Fibroblast of skin of back (primary cell): ENCODE measurements at regions not wholly inside any gene's neighbourhood (a gene's known extent, or its start where the extent isn't known, plus 50 kb on each side); places are given as distances from the start of the nearest gene placed in this dataset.

Experiments used
- DNase-seq: peaks from one replicate; pipeline ENCODE4 v3.0.0-alpha.2; 2013

DNA sequence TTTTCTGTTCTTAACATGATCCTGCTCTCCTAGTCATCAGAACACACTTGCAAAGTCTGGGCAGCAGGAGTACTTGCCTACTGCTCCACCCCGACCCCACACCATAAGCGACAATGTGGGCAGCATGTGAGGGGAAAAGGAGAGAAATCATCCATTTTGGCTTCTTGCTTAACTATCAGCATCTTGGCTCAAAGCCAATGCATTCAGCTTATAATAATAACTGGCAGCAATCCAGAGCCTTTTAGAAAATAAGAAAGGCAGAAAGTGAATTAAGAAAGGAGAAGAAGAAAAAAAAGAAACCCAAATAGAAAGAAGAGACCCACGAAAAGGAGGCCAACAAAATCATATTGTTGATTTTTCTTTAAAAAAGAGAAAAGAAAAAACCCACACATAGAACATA lies 930.8 kb downstream of the BCL11B start:
- no peak for DNase-seq

DNA sequence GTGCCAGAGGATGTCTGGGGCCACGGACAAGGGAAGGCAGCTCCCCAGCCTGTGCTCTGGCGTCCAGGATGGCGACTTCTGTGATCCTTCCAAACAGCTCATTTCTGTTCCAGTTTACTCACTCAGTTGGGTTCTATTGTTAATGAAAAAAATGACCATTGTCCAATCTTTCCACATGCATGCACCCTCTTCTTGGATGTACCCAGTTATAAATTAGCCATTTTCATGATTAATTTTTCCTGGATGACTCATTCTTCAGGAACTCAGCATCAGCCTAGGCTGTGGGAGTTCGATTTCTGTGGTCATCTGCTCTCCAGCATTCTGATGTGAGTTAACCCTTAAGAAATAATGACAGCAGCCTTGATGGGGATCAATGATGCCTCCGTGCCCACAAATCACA lies 926.8 kb downstream of the BCL11B start:
- peak; percentile 5 for DNase-seq

DNA sequence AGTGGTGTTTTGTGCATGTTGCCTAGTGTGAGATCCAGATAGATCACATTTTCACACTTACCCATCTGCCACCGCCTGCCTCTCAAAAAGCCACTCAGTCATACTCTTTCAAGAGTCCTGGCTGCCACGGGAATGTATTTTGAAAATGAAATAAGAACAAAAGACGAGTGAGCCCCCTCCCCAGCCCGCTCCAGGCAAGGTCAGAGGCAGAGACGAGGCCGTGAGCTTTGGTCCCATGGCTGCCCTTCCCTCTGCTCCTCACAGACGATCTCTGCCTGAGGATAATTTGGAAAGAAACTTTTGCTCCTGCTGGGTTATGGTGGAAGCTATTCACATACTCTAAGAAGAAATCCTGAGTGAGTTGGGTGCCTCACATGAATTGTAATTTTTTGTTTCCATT lies 924.3 kb downstream of the BCL11B start:
- DNase-seq, result no peak

DNA sequence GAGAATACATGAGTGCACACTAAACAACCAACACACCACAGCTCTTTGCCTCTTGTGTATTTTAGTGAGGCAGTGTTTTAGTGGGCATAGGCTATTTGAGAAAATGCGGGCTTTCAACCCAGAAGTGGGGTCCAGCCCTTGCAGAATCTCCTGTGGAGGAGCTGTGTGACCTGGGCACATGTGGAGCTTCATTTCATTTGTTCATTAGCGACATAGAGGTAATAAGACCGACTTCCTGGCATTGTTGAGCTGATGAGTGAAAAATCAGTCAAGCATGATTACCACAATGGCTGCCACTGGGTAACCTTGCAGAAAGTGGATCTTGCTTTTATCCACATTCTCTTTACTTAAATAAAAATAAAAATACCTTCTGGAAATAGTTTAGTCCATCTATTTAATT lies 923.5 kb downstream of the BCL11B start:
- DNase-seq, result no peak

DNA sequence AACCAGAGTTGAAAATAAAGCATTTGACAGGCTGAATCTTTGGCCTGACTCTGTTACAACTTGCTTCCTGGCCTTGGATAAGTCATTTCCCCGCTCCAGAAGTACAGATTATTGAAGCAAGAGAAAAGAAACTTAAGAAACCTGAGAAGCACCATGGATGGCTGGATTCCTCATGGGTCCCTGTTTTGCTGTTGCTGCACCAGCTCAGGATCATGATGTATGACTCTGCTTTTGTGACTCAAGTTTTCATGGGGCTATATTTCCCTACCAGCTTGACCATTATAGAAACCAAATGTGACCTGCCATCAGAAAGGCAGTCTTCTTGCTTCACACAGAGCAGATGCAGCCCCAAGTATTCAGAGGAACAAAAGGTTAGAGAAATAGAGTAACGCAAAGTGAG lies 921.8 kb downstream of the BCL11B start:
- DNase-seq, result no peak

DNA sequence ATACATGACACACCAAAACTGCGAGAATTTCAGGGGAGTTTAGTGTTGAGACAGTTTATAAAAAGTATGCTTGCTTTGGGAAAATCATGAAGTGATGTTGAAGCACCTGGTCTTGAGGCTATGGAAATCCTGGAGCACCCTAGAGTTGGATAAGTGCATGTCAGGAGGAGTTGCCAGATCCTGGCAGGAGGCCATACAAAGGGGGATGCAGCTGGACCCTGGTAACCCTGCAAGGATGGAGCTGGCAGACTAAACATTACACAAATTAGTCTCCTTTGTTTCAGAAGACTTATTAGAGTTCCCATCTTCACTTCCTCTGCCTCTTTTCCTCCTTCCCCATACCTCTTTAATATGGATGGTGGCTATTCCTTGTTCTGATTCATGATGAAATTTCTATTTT lies 907.0 kb downstream of the BCL11B start:
- no peak for DNase-seq

DNA sequence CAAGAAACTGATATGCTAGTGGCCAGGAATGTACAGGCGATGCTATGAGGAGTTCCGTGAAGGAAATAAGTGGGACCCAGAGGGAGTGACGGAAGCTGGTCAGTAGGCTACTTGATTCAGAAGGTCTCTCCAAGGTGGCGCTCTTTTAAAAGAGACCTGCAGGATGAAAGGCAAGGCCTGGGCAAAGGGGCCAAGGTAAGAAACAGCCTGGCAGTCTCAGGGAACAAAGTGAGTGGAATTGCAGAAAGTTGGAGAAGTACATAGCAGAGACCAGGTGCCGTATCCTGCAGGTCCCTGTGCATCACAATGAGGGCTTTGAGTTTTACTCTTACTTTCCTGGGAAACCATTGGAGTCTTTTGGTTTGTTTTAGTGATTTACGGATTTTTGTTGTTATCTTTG lies 905.6 kb downstream of the BCL11B start:
- no peak for DNase-seq

DNA sequence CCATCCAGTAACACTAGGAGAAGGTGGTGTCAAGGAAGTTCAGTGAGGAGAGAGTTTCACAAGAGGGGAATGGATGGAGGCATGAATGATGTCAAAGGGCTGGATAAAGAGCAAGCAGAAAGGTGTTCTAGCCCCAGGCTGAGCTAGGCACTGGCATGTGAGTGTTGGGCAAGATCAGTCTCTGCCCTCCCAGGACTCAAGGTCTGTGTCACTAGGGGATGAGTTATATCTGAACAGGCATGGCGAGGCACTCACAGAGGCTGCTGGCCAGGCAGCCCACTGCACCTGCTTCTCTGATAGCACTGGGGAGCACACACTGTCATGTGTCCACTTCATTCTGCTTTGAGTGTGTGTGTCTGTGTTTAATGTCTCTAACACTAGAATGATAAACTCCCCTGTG lies 903.8 kb downstream of the BCL11B start:
- DNase-seq, result no peak

DNA sequence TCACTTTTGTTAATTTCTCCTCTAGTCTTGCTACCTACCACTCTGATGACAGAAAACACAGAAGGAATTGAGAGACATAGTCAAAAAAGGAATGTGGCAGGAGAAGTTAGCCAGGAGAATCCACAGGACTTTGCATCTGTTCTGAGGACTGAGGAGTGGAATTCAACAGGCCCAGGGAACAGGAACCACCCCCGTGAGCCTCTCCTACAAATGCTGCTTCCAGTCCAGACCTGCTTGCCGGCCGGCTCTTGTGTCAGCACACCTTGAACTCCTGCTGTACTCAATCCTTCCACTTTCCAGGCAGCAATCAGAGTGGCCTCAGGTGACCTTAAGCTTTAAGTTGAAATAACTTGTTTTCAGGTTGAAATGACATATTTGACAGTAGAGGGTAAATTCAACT lies 903.1 kb downstream of the BCL11B start:
- no peak for DNase-seq

DNA sequence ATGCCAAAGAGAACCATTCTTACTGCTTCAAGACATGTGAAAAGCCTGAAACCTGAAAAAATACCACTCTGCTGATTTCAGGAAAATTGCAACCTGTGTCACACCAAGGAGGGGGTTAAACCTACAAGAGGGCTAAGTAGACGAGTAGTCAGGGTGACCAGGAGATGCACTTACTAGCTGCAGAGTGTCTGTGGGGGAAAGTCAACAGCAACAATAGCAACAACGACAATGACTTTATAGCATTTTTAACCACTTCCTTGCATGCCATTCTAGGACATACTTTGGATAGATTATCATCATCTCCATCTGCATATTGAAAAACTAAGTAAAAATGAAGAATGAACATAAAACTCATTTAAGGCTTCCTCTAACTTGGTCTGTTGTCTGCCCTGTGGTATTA lies 902.7 kb downstream of the BCL11B start:
- DNase-seq, result no peak

DNA sequence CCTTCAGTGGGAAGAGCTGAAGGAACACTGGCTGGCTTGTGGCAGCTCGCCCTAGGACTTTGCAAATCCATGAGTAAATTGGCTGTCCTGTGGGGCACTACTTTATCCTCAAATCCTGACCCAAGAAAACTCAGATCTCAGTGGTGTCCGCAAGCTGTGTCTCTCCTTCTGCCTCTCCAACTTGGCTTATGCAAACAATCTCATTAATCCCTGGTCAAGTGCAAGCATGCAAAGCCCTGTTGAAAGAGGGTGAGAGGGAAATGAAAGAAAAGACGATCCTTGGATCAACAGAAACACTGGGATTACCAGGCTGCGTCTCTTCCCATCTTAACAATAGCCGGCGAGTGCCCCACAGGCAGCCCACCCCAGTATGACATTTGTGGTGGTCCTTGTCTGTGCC lies 901.6 kb downstream of the BCL11B start:
- no peak for DNase-seq

DNA sequence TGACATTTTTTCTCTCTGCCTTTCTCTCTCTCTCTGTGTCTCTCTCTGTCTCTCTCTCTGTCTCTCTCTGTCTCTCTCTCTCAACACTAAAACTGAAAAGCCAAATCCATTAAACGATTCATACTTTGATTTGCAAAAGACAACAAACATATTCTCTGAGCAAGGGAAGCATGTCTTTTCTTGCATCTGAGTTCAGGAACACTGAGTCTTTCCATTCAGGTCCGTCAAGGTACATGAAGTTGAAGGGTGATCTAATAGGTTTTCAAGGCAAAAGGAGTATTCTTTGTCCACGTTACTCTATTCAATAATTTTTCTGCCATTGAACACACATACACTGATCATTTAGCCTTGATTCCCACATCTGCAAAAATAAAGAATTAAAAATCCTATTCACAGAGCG lies 900.9 kb downstream of the BCL11B start:
- no peak for DNase-seq

DNA sequence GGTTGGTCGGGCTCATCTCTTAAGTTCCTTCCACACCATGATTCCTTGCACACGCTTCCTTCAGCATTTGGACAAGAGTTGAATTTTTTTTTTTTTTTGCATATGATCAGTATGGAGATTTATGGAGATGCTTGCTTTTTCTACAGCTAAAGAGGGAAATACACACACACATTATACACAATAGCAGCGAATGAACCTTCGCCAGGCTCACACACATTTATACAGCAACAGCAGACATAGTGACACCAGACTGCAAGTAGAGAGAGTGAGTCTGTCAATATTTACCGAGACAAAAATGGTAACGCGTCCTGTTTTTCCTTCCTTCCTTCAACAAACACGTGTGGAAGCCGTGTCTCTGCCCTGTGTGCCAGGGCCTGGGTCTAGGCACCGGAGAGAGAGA lies 897.9 kb downstream of the BCL11B start:
- DNase-seq, result no peak

DNA sequence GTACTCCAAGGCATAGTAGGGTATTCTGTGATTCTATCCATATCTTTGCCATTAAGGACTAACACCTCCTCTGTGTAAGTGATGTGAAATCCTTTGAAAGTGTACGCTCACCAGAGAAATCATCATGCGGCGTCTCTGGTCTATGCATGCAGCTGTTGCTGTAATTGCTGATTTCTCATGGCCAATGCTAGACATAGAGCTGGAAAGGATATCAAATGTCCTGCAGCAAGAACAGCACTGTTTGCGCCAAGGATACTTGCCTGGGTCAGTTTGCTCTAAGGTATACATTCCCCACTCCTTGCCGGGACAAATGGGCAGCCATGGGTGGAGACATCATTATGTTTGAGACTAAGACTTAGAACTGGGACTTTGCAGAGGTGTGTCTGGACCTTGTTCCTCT lies 896.4 kb downstream of the BCL11B start:
- no peak for DNase-seq

DNA sequence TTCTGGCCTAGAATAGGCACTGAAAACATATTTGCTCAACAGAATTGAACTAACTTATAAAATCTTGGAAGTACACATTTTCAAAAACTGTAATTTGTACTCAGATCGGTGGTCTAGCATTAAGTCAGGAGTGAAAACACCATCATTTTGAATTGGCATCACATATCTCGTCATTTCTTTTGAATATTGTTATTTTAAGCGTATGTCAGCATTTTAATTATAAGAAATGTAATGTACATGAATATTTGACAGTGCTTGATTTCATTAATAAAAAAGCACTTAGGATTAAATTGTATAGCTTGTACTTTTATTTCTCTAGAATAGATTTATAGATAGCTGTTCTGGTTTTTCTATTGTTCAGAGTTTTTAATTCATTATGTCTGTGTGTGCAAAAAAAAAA lies 892.2 kb downstream of the BCL11B start:
- DNase-seq, result no peak

DNA sequence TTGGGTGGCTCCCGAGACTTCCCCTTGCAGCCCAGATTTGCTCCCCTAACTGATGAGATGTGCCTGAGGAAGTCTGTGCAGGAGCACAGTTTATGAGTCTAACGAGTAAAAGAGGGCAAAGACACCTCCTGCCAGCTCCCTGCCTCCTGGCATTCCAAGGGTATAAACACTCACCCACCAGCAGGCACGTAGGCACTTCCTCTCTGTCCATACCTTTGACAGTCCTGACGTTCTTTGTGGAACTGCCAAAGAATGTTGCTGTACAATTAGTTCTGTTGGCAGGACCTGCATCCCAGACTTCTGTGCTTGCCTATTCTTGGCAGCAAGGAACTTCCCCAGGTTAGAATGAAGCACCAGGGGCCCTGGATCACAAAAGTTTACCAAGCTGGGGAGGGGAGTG lies 889.3 kb downstream of the BCL11B start:
- DNase-seq, result no peak

DNA sequence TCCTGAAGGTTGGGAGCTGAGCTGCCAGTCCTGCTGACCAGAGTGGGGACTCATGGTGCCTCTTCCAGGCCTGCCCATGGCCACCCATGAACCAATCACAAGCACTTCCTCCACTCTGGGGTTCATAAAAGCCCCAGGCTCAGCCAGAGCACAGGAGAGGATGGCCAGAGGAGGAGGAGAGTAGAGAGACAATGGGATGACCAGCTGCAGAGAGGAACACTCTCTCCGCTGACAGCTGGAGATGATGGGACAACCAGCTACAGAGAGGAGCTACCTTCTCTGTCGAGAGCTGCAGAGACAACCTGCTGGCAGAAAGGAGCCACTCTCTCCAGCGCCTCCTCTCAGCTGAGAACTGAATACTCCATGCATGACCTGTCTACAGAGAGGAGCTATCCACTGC lies 886.1 kb downstream of the BCL11B start:
- DNase-seq, result no peak

DNA sequence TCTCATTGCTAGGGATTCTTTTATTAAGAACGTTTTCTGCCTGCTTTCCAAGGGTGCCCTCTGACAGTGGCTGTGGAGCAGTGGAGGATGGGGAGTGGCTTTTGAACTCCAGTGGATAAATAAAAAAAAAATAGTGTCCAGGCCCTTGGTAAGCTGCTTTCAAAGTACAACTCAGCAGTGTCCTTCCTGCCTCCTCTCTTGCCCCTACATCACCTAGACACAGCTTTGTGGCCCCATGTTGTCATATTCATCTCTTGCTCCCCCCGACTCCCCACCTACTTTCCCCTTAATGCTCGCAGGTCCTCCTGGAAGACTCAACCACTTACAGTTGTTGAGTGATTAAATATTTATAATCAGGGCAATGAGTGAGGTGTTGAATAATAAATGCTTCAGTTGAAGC lies 880.9 kb downstream of the BCL11B start:
- DNase-seq, result no peak

DNA sequence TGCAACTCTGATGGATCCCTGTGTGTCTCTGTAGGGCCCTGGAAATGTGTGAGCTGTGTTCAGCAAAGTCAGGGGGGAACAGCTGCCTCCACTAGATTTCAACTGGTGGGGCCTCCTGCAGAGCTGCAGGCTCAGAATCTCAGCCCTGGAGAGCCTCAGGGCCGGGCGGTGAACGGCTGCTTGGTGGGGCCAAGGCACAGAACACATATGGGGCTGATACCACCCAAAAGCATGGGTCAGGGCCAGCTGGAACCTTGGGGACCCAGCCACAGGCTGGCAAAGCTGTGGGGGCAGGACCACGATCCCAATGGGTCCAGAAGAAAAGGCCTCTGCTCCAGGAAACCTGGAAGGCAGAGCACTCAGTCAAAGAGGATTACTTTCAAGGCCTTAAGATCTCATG lies 878.5 kb downstream of the BCL11B start:
- DNase-seq, result no peak

DNA sequence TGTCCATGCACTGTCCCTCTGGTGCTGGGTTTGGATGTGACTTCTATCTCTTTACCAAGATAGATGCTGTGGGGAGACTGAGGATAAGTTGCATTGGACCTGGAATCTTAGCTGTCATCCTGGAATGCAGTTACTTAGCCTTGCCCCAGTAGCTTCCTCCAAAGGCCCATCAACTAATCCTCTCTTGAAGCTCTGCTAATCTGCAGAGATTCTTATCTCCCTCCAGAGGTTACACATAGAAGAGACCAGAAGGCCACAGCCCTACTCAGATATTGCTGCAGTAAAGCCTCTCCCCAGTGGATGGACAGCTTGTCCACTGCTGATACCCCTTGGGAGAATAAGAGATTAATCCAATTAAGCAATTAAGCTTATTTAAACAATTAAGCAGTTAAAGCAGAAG lies 867.2 kb downstream of the BCL11B start:
- no peak for DNase-seq

DNA sequence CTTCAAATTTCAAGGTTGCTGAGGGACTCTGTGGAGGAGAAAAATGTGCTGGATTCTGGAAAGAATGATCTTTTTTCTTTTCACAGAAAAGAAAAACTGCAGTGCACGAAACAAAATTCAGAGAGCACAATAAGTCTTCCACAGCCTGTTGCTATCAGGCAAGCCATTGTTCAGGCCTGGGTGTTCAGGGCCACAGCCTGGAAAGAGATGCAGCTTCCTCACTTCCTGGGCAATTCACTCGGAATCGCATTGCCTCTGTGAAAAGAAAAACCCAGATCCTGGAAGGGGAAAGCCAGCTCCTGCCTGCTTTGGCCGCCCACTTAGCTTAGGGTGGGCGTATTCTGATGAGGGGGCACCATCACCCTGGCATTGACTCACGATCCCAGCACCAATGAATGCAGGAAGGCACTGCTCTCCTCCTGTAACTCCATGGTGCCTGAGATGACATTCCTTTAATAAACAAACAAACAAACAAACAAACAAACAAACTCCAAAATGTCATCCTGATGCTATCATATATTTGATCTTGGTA lies 863.9 kb downstream of the BCL11B start:
- no peak for DNase-seq

DNA sequence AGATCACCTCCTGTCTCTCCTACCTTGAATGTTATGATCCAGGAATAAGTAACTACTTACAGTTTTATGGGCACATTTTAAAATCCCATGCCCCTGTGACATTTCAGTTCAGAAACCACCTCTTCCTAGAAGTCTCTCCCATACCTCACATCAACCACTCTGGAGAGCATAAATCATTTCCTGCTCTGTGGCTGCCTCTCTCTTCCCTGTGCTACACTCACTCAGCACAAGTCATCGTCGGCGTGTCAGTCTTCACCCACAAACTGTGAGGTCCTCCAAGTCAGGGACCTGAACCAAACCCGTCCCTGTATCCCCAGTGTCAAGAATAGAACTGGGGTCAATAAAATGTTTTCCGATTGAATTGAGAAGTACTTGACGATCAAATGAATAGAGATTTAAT lies 863.3 kb downstream of the BCL11B start:
- DNase-seq, result no peak

DNA sequence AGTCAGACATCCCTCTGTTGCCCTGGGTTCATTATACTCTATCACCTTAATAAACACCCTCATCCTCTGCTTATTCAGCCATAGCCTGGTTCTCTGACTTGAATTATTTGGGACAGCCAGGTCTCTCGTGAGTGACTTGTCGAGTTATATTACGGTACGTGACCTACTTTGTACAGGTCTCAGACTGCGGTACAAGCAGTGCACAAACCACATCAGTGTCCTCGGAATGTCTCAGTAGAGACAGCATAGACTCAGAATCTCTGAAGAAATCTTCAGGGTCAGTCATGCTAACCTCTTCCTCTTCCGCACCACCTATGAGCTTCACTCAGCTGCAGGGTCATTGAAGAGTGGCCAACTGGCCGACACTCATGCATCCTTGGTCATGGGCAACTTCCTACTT lies 860.8 kb downstream of the BCL11B start:
- no peak for DNase-seq

DNA sequence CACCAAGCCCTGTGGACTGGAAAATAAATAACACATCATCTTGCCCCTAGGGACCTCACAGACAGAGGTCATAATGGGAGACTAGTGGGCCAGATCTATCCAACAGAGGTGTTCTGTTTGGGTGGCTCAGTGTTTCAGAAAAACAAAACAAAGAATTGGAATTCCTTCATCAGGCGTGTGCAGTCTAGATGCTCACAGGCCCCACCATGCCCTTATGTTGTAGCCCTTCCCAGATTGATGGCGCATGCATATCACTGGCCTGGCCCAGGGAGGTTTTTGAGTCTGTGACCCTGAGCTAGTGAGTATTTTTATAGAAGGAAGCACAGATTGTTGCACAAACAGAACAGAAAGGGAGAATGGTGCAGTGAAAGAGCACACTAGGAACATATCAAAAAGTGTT lies 859.6 kb downstream of the BCL11B start:
- no peak for DNase-seq

DNA sequence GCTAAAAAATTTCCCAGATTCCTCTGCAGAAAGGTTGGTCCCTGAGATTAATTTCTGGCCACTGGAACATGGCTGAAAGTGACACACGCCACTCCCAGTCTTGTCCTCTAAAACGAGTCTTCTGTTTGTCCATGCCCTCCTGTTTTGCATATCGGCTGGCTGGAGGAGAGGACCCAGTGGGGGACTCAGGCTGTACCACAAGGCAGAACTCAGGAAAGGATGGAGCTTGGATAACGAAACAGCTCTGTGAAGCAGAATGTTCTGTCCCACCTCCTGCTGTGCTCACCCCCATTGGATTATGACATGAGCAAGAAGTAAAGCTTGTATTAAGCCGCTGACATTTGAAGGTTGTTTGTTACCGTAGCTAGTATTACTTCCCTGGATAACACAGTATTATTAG lies 856.2 kb downstream of the BCL11B start:
- no peak for DNase-seq

DNA sequence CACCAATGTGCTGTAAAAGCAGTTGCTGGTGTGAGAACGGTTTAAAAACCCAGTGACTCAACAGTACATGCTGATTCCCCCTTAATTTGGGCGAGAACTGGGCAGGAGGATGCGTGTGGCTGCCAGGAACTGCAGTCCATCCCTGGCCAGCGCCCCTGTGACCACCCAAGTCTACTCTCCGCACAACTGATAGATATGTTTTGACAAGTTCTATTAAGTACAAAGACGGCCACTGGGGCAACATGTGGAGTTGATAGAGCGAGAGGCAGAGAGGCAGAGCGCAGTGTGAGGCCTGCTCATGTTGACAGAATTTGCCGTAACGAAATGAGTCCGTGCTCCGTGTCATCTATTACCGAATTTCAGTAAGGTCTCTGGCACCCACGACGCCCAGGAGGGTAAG lies 855.0 kb downstream of the BCL11B start:
- DNase-seq, result no peak
